ENCODE measurements at regions not wholly inside any gene's neighbourhood (a gene's known extent, or its start where the extent isn't known, plus 50 kb on each side); places are given as distances from the start of the nearest gene placed in this dataset.

DNA sequence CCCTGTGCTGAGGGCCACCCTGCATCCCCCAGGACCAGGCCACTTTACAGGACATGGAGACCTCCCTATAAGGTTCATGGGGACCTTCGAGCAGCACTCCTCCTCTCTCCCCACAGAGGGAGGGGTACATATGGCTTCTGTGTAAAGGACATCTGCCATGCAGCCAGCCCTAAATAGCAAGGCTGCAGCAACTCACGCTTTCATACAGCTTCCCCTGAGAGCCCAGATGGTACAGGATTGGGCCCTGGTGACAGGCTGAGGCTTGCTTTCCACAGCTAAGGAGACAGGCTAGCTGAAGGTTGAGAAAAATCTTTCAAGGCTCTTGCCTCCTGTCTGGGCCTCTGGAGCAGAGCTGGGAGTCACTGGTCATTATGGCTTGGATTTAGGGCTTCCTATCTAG is 147.0 kb upstream of the ZNF366 start:
- FAIRE-seq = no peak
- 83% methylated on average over 2 of the region's 2 CpGs; no CpG with 5 or more reads in 1 of the 2 experiments for WGBS, 2 experiments (ENCODE audit: extremely low coverage in 1 of 2, insufficient coverage in 1 of 2, insufficient read length in 1 of 2, insufficient replicate concordance in 2 of 2, low coverage in 1 of 2, low lambda C conversion rate in 2 of 2, missing lambda C conversion rate in 1 of 2)
- TF ChIP-seq EZH2 (IDR thresholded peaks at IDR 0.05; ENCODE audit: low read depth, low read length, severe bottlenecking) = no peak

More for the DNA sequence above, 147.0 kb upstream of the ZNF366 start:
- Histone ChIP-seq H3K4me2 (ENCODE audit: insufficient read depth in 1 of 2, low read depth in 2 of 2, low read length in 2 of 2) (no peak overlapping the region), H3K4me1 (replicated peaks in 1 of 4; ENCODE audit: control insufficient read depth in 3 of 4, insufficient read depth in 4 of 4, low read length in 3 of 4) (peaks cover 0 to 2% (median 1%) of the 10 kb centered on the region in 4 experiments; a peak in 3 of 7 replicates), H2BK120ac (replicated peaks; ENCODE audit: low read depth, low read length) (no peak overlapping the region), H2AK5ac (ENCODE audit: low read depth, low read length) (no peak overlapping the region), H2BK12ac (ENCODE audit: low read depth, low read length) (no peak overlapping the region), H4K91ac (replicated peaks; ENCODE audit: insufficient read length, low read length) (no peak overlapping the region), H3K4ac (replicated peaks; ENCODE audit: insufficient read length, low read depth, low read length) (no peak overlapping the region), H4K20me1 (replicated peaks in 1 of 2; ENCODE audit: control insufficient read depth in 1 of 2, insufficient read depth in 2 of 2, low read length in 2 of 2) (no peaks in the 10 kb centered on the region), H3K36me3 (ENCODE audit: control insufficient read depth in 2 of 4, insufficient read depth in 4 of 4, low read length in 3 of 4) (no peaks in the 10 kb centered on the region), H2BK15ac (ENCODE audit: low read length) (no peak overlapping the region), H3K9ac (replicated peaks in 1 of 4; ENCODE audit: extremely low read depth in 1 of 4, low read depth in 3 of 4, low read length in 3 of 4) (no peak overlapping the region), H2AFZ (ENCODE audit: low read length) (no peak overlapping the region), H2BK5ac (ENCODE audit: low read depth, low read length) (no peak overlapping the region), H2BK20ac (ENCODE audit: low read length) (no peak overlapping the region), H3K23me2 (ENCODE audit: low read depth, low read length) (no peaks in the 10 kb centered on the region), H3K18ac (ENCODE audit: extremely low read depth, low read length) (no peak overlapping the region), H3K27ac (ENCODE audit: low read depth, low read length) (no peak overlapping the region), H3K4me3 (ENCODE audit: extremely low read depth in 1 of 4, insufficient read depth in 2 of 4, low read depth in 3 of 4, low read length in 4 of 4) (no peak overlapping the region), H4K8ac (ENCODE audit: extremely low read depth, insufficient read depth, low read length) (no peak overlapping the region), H4K5ac (ENCODE audit: insufficient read length, low read depth, low read length) (no peak overlapping the region), H3K27me3 (replicated peaks in 1 of 4; ENCODE audit: control insufficient read depth in 3 of 4, extremely low read depth in 1 of 4, insufficient read depth in 3 of 4, low read length in 3 of 4) (no peaks in the 10 kb centered on the region; a peak in 1 of 7 replicates), H3K79me2 (ENCODE audit: control insufficient read depth in 1 of 2, insufficient read depth in 2 of 2, low read length in 2 of 2) (no peaks in the 10 kb centered on the region), H3K56ac (replicated peaks; ENCODE audit: insufficient read length, low read depth, low read length) (no peak overlapping the region), H3K79me1 (ENCODE audit: low read depth, low read length) (no peaks in the 10 kb centered on the region), H3K14ac (ENCODE audit: insufficient read length) (no peak overlapping the region), H3K9me3 (ENCODE audit: insufficient read depth in 2 of 2, low read depth in 1 of 2, low read length in 1 of 2) (no peaks in the 10 kb centered on the region), H3K23ac (ENCODE audit: insufficient read length) (no peak overlapping the region)
- no peak for DNase-seq (ENCODE audit: low read depth in 1 of 2, low spot score in 2 of 2)
- ChIA-PET CTCF (ENCODE audit: partially characterized antibody) (interaction anchor here (0.9 kb wide), 1 partner anchor 13 kb away, joined by 3 read pairs; no protein-coding TSS in a partner anchor), POLR2A (ENCODE audit: partially characterized antibody) (no interaction called here)

All from H1 (cell line).